HUES48 (cell line): ENCODE measurements at regions not wholly inside any gene's neighbourhood (a gene's known extent, or its start where the extent isn't known, plus 50 kb on each side); places are given as distances from the start of the nearest gene placed in this dataset.
"Not testable (repeated sequence)": the region's sequence is repeated elsewhere in the genome, so short reads cannot be mapped to it uniquely, and the experiment has no call there.

Source experiments
- H3K27ac ChIP-seq: one replicate; pipeline ENCODE4 v1.7.0; 2013; ENCODE audit warnings: low read depth, low read length, inconsistent platforms
- H3K27me3 ChIP-seq: 2 replicates; pipeline ENCODE4 v1.6.1; 2013; ENCODE audit warnings: mild to moderate bottlenecking, low read length; ENCODE audit not compliant: control insufficient read depth, insufficient read depth
- H3K36me3 ChIP-seq: 2 replicates; pipeline ENCODE4 v1.6.1; 2013; ENCODE audit warnings: low read length; ENCODE audit not compliant: control insufficient read depth, insufficient read depth
- H3K4me1 ChIP-seq: 2 replicates; pipeline ENCODE4 v1.6.1; 2013; ENCODE audit warnings: mild to moderate bottlenecking, low read length; ENCODE audit not compliant: control insufficient read depth, insufficient read depth
- H3K4me3 ChIP-seq: 2 replicates; pipeline ENCODE4 v1.5.1; 2013; ENCODE audit warnings: mild to moderate bottlenecking, low read depth, low read length
- H3K9ac ChIP-seq: 2 replicates; pipeline ENCODE4 v1.6.1; 2013; ENCODE audit warnings: mild to moderate bottlenecking, low read depth, low read length, moderate library complexity
- H3K9me3 ChIP-seq: 2 replicates; pipeline ENCODE4 v1.6.1; 2013; ENCODE audit warnings: low read length; ENCODE audit not compliant: control insufficient read depth, insufficient read depth

DNA sequence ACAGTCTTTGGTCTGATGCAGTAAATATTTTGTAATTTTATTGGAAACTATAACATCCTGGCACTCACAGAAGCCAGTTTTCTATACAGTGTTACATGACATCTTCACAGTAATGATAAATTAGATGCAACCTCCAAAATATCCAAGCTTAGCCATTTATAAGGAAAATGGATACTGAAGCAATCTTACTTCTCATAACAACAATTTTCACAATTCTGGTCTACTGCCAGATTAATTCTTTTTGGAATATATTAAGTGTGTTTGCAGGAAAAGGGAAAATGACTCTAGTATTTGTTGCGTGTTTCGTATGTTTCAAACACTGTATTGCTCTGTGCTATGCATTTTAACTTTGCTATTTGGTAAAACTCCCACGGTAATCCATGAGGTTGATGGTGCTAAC, 1870.9 kb downstream of the ARAP2 start:
- H3K36me3 ChIP-seq, result no peaks in the 10 kb centered on the region
- H3K4me3 ChIP-seq, result no peak overlapping the region
- H3K27me3 ChIP-seq, result no peaks in the 10 kb centered on the region
- H3K9ac ChIP-seq, result no peak overlapping the region
- H3K4me1 ChIP-seq, result no peaks in the 10 kb centered on the region
- H3K27ac ChIP-seq, result no peak overlapping the region
- no peaks in the 10 kb centered on the region for H3K9me3 ChIP-seq

DNA sequence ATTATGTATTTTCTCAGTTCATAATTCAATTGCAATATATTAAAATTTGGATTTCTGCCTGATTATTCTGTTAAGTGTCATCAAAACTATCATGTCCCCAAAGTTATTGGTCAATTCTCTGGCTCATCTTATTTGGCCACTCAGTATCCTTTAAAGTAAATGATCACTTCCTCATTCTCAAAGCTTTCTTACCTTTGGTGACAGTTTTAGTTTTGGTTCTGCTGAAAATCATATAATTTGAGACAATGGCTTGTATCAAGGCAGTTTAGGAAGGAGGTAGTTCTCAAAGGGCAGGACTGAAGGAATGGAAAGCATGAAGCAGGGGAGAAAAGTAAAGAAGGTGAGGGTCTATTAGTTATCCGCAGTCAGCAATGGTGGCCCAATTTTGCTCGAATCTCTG, 1832.1 kb downstream of the ARAP2 start:
- H3K4me1 ChIP-seq, result no peaks in the 10 kb centered on the region
- H3K36me3 ChIP-seq, result no peaks in the 10 kb centered on the region
- H3K27ac ChIP-seq, result no peak overlapping the region
- H3K9me3 ChIP-seq, result no peaks in the 10 kb centered on the region
- no peaks in the 10 kb centered on the region for H3K27me3 ChIP-seq
- H3K4me3 ChIP-seq, result no peak overlapping the region
- H3K9ac ChIP-seq, result no peak overlapping the region

DNA sequence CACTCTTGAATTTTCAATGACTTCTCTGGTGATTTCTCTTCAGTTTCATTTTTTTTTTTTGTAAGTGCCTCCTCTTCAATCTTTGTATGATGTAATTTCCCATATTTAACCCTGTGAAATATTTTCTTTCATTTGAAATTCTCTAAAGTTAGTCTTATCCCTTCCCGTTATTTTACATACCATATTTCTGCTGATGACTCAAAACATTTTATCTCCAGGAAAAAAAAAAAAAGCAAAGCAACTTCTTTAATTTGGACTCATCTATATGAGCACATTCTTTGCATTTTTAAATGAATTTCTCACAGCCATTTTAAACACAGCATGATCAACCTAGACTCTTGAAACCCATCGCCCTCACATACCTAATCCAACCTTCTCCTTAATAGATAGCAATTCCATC, 1831.4 kb downstream of the ARAP2 start:
- H3K36me3 ChIP-seq, result no peaks in the 10 kb centered on the region
- H3K4me1 ChIP-seq, result no peaks in the 10 kb centered on the region
- no peaks in the 10 kb centered on the region for H3K27me3 ChIP-seq
- no peak overlapping the region for H3K9ac ChIP-seq
- no peaks in the 10 kb centered on the region for H3K9me3 ChIP-seq
- H3K27ac ChIP-seq, result no peak overlapping the region
- H3K4me3 ChIP-seq, result no peak overlapping the region

DNA sequence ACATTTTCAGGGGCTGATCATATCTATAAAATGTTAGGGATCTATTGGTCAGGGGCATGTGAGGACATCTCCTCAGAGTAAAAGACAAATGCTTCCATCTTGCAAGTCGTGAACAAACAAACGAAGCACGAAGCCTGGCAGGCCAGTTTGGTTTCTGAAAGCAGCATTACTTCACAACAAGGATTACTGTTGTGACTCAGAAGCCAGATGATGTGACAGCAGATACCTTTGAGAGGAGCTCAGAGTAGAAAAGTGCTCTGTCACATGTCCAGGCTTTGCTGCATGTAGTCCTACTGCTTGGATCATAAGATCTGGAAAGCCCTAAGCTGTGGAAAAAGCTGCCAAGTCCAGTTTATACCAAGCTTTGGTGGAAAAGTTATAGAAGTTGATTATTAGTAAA, 1827.2 kb downstream of the ARAP2 start:
- no peaks in the 10 kb centered on the region for H3K27me3 ChIP-seq
- H3K36me3 ChIP-seq, result no peaks in the 10 kb centered on the region
- no peaks in the 10 kb centered on the region for H3K9me3 ChIP-seq
- H3K4me3 ChIP-seq, result no peak overlapping the region
- no peaks in the 10 kb centered on the region for H3K4me1 ChIP-seq
- H3K27ac ChIP-seq, result no peak overlapping the region
- H3K9ac ChIP-seq, result no peak overlapping the region

DNA sequence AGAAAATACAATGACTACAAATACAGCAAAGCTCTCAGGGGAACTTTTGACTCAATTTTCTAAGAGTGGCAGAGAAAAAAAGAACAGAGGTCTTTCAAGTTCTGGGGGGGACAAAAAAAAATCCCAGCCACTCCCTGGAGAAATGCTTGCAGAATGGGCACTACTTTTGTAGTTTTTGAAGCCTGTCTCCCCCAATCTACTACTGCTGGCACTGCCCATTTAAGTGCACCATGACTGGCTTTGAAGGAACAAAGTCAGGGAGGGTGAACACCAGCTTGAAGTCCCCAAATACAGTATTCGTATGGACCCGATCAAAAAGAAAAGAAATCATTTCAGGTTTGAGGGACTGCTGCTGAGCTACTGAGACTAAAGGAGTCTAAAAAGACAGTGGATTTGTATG, 1824.4 kb downstream of the ARAP2 start:
- H3K36me3 ChIP-seq, result no peaks in the 10 kb centered on the region
- no peak overlapping the region for H3K9ac ChIP-seq
- no peaks in the 10 kb centered on the region for H3K9me3 ChIP-seq

DNA sequence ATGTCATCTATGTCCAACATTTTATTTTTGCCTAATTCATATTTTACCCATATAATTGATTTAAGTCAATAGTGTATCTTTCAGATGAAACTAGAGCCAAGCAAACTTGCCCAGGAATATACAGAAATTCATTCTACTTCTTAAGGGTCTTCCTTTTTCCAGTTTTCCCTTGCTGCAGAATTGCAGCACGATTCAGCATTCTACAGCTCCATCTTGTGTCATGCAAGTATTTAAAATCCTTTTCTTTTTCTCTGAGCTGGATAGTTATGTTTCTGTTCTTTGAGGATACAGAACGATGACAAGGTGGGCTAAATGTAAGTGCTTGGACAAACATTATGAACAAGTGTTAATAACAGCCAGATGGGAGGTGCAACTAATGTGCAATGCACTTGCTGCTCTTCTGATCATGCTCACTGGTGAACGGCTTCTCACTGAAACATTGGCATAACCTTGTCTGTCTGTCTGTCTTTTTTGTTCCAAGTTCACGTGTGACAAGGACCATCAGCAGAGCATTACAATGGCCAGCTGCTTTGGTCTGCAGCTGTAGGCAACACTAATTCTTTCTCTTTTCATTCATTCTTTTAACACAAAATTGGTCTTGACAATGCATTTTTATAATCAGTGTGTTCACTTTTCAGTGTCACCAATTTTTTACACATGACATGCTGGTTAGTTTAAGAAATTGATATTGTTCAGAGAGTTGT, 1821.7 kb downstream of the ARAP2 start:
- Histone ChIP-seq H3K27ac (no peak overlapping the region), H3K4me3 (no peak overlapping the region), H3K27me3 (no peaks in the 10 kb centered on the region), H3K9me3 (no peaks in the 10 kb centered on the region), H3K9ac (no peak overlapping the region), H3K4me1 (no peaks in the 10 kb centered on the region), H3K36me3 (no peaks in the 10 kb centered on the region)

More for the DNA sequence above, 1824.4 kb downstream of the ARAP2 start:
- H3K27ac ChIP-seq, result no peak overlapping the region
- no peak overlapping the region for H3K4me3 ChIP-seq
- H3K27me3 ChIP-seq, result no peaks in the 10 kb centered on the region
- H3K4me1 ChIP-seq, result no peaks in the 10 kb centered on the region

DNA sequence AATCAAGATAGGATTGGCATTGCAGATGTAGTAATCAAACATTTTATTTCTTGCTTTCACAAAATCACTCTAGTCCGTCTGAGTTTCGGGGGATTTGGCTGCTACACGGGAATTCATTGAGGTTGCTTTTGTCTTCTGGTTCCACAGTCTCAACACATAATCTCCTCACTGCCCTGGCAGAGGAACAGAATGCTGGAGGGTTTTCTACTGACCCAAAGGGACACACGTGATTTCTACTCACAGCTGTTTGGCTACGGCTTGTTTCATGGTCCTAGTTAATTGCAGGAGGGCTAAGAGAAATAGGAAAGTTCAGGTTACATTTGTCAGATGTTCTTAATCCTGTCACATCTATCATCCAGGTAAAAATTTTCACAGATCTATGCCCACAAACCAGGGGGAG, 1811.6 kb downstream of the ARAP2 start:
- Histone ChIP-seq H3K9me3 (no peaks in the 10 kb centered on the region), H3K36me3 (no peaks in the 10 kb centered on the region), H3K27ac (no peak overlapping the region), H3K9ac (no peak overlapping the region), H3K4me1 (no peaks in the 10 kb centered on the region), H3K4me3 (no peak overlapping the region), H3K27me3 (no peaks in the 10 kb centered on the region)

DNA sequence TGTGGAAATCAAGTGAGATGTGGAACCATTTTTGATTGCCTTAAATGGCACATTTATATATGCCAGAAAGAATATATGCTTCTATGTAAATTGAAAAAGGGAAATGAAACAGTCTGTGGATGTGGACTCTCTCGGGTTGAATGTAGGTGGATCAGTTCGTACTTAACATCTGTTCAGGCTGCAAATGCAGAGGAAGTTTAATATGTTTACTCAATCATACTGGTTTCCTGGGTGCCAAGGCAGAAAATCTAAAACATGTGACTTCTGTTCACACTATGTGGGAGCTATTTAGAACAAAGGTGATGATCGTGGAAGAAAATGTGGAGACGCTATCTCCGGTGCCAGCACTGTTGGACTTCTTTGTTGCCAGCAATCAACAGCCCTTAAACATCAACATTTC, 1809.9 kb downstream of the ARAP2 start:
- H3K27ac ChIP-seq, H3K4me3 ChIP-seq, H3K4me1 ChIP-seq, H3K9me3 ChIP-seq, H3K36me3 ChIP-seq, H3K9ac ChIP-seq, H3K27me3 ChIP-seq: not testable (repeated sequence)

DNA sequence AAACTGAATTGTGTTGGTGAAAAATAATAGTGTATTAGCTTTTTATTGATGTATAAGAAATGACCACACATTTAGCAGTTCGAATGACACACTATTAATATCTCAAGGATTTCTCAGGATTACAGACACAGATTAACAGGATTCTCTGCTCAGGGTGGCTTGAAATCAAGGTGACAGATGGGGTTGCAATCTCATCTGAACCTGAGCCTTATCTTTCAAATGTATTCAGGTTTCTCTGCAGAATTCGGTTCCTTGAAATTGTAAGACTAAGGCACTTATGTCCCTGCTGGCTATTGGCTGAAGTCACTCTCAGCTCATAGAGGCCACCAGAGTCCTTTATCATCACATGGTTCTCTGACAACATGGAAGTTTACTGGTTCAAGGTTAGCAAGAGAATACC, 1780.1 kb downstream of the ARAP2 start:
- no peaks in the 10 kb centered on the region for H3K27me3 ChIP-seq
- no peak overlapping the region for H3K4me3 ChIP-seq
- H3K4me1 ChIP-seq, result no peaks in the 10 kb centered on the region
- H3K27ac ChIP-seq, result no peak overlapping the region
- no peaks in the 10 kb centered on the region for H3K36me3 ChIP-seq
- no peak overlapping the region for H3K9ac ChIP-seq
- no peaks in the 10 kb centered on the region for H3K9me3 ChIP-seq

DNA sequence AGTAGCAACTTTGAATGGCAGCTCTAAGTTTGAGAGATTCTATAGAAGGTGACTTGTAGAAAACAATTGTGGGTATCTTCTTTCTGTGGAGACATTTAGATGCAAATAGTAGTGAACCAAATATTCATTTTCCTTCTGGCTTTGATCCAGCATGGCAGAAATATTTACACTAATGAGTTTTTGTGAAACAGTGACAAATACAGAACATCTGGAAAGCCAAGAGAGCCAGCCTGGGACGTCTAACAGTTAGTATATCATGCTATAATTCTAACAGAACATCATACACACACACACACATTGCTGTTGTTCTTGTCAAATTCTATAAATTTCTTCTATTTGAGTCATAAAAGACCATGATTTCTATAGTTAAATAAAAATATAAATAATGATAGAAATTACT, 1777.9 kb downstream of the ARAP2 start:
- H3K36me3 ChIP-seq, result no peaks in the 10 kb centered on the region
- no peak overlapping the region for H3K9ac ChIP-seq
- H3K4me3 ChIP-seq, result no peak overlapping the region
- H3K27me3 ChIP-seq, result no peaks in the 10 kb centered on the region
- H3K9me3 ChIP-seq, result no peaks in the 10 kb centered on the region
- no peak overlapping the region for H3K27ac ChIP-seq
- no peaks in the 10 kb centered on the region for H3K4me1 ChIP-seq

DNA sequence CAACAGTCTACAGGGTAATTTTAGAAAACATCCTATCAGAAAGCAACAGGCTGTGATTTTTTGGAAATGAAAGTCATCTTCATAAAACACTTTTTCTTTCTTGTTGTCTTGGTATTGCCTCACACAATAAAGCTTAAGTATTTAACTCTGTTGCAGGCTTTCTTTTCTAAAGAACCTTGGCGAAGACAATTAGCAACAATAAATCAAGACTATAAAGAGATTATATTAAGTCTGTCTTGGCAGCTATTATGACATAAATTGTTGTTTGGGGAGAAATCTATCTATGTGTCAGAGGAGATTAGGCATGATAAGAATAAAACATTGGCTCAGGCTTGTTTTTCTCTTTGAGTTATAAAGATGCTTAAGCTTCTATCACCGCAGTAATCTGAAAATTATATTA, 1774.8 kb downstream of the ARAP2 start:
- no peak overlapping the region for H3K27ac ChIP-seq
- H3K4me1 ChIP-seq, result no peaks in the 10 kb centered on the region
- no peaks in the 10 kb centered on the region for H3K36me3 ChIP-seq
- H3K9me3 ChIP-seq, result no peaks in the 10 kb centered on the region
- no peaks in the 10 kb centered on the region for H3K27me3 ChIP-seq
- H3K4me3 ChIP-seq, result no peak overlapping the region
- no peak overlapping the region for H3K9ac ChIP-seq

DNA sequence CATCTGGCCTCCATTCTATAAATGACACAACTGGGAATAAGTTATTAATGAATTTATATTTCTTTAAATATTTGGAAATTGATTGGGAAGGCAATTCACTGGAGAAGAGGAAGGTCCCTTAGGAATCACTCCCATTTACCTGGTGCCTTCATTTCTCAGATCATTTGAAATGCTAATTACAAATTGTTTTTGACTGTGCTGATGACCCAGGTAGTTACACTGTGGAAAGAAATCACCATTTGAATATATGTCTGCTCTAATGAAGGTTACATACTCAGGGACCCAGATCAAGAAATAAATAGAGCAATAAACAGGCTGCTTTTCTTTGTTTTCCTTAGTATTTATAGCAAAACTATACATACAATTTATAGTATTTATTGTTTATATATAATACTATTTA, 1759.1 kb downstream of the ARAP2 start:
- no peak overlapping the region for H3K27ac ChIP-seq
- H3K36me3 ChIP-seq, result no peaks in the 10 kb centered on the region
- no peak overlapping the region for H3K4me3 ChIP-seq
- peaks cover 2% of the 10 kb centered on the region; the same call in 1 of the 2 replicates for H3K4me1 ChIP-seq
- H3K9ac ChIP-seq, result no peak overlapping the region
- H3K9me3 ChIP-seq, result no peaks in the 10 kb centered on the region
- no peaks in the 10 kb centered on the region for H3K27me3 ChIP-seq
